ENCODE measurements at regions not wholly inside any gene's neighbourhood (a gene's known extent, or its start where the extent isn't known, plus 50 kb on each side); places are given as distances from the start of the nearest gene placed in this dataset.
"Not testable (repeated sequence)": the region's sequence is repeated elsewhere in the genome, so short reads cannot be mapped to it uniquely, and the experiment has no call there.

- DNase-seq, result no peak
Measured at GRCh38 chr13:79966493-79966895, 374.4 kb downstream of the SPRY2 start.

GRCh38 chr13:79966059-79966458, 374.9 kb downstream of the SPRY2 start:
- DNase-seq, result no peak

- DNase-seq, result no peak
Measured at GRCh38 chr13:79946556-79946955, 394.4 kb downstream of the SPRY2 start.

- no peak for DNase-seq
Measured at GRCh38 chr13:79943346-79944023, 397.4 kb downstream of the SPRY2 start.

- DNase-seq, result no peak
Measured at GRCh38 chr13:79941752-79942151, 399.2 kb downstream of the SPRY2 start.

GRCh38 chr13:79939689-79940088, 401.2 kb downstream of the SPRY2 start:
- no peak for DNase-seq

- DNase-seq, result no peak
Measured at GRCh38 chr13:79937771-79938216, 403.1 kb downstream of the SPRY2 start.

- DNase-seq, result no peak
Measured at GRCh38 chr13:79937311-79937710, 403.6 kb downstream of the SPRY2 start.

- no peak for DNase-seq
Measured at GRCh38 chr13:79936368-79937136, 404.4 kb downstream of the SPRY2 start.

GRCh38 chr13:79935121-79935520, 405.8 kb downstream of the SPRY2 start:
- no peak for DNase-seq

GRCh38 chr13:79933389-79933788, 407.5 kb downstream of the SPRY2 start:
- no peak for DNase-seq

GRCh38 chr13:79932556-79932955, 408.4 kb downstream of the SPRY2 start:
- DNase-seq, result no peak

- DNase-seq, result not testable (repeated sequence)
Measured at GRCh38 chr13:79923973-79924556, 416.9 kb downstream of the SPRY2 start.

GRCh38 chr13:79919091-79919490, 421.8 kb downstream of the SPRY2 start:
- no peak for DNase-seq

GRCh38 chr13:79918620-79919019, 422.3 kb downstream of the SPRY2 start:
- DNase-seq, result no peak

GRCh38 chr13:79917628-79918027, 423.3 kb downstream of the SPRY2 start:
- DNase-seq, result no peak

- DNase-seq, result no peak
Measured at GRCh38 chr13:79915114-79915811, 425.7 kb downstream of the SPRY2 start.

GRCh38 chr13:79913141-79913827, 427.6 kb downstream of the SPRY2 start:
- no peak for DNase-seq

- no peak for DNase-seq
Measured at GRCh38 chr13:79912403-79912802, 428.5 kb downstream of the SPRY2 start.

GRCh38 chr13:79910875-79911540, 429.9 kb downstream of the SPRY2 start:
- DNase-seq, result no peak

GRCh38 chr13:79909644-79910043, 428.7 kb downstream of the NDFIP2 start:
- DNase-seq, result no peak

- no peak for DNase-seq
Measured at GRCh38 chr13:79908381-79908780, 427.4 kb downstream of the NDFIP2 start.

All from SIG-M5 (cell line).